GM12801 (cell line): ENCODE measurements at regions not wholly inside any gene's neighbourhood (a gene's known extent, or its start where the extent isn't known, plus 50 kb on each side); places are given as distances from the start of the nearest gene placed in this dataset.

Experiments used
- CTCF ChIP-seq: IDR thresholded peaks from one replicate; pipeline ENCODE4 v1.5.1; 2011; ENCODE audit warnings: control low read depth; ENCODE audit not compliant: insufficient read length; ENCODE audit errors: extremely low read depth

GRCh38 chr14:95818581-95818980 is 58.1 kb upstream of the TUNAR start:
- TF ChIP-seq CTCF, result no peak

- TF ChIP-seq CTCF, result no peak
Measured at GRCh38 chr14:95817271-95817670, 59.4 kb upstream of the TUNAR start.

GRCh38 chr14:95816539-95816938 is 60.1 kb upstream of the TUNAR start:
- TF ChIP-seq CTCF, result no peak

GRCh38 chr14:95815226-95815690 is 61.4 kb upstream of the TUNAR start:
- no peak for TF ChIP-seq CTCF

- no peak for TF ChIP-seq CTCF
Measured at GRCh38 chr14:95814363-95815225, 62.0 kb upstream of the TUNAR start.

- no peak for TF ChIP-seq CTCF
Measured at GRCh38 chr14:95811813-95812212, 64.8 kb upstream of the TUNAR start.

GRCh38 chr14:95808371-95808770 is 68.3 kb upstream of the TUNAR start:
- TF ChIP-seq CTCF, result no peak
